Type B pancreatic cell (in vitro differentiated cells): ENCODE measurements at regions not wholly inside any gene's neighbourhood (a gene's known extent, or its start where the extent isn't known, plus 50 kb on each side); places are given as distances from the start of the nearest gene placed in this dataset.

Source experiments
- DNase-seq: peaks from one replicate; pipeline ENCODE4 v3.0.0; 2021; ENCODE audit warnings: mixed read lengths; ENCODE audit not compliant: unreplicated experiment; ENCODE audit errors: extremely low spot score
- H3K27ac Mint-ChIP-seq: 2 replicates; pipeline ENCODE4 v1.8.0; 2021; ENCODE audit warnings: mild to moderate bottlenecking, mixed read lengths
- H3K27me3 Mint-ChIP-seq: 2 replicates; pipeline ENCODE4 v1.8.0; 2021; ENCODE audit warnings: mixed read lengths
- H3K36me3 Mint-ChIP-seq: 2 replicates; pipeline ENCODE4 v1.8.0; 2021; ENCODE audit warnings: mixed read lengths
- H3K4me1 Mint-ChIP-seq: one replicate; pipeline ENCODE4 v1.8.0; 2021; ENCODE audit warnings: mixed read lengths; ENCODE audit not compliant: unreplicated experiment
- H3K4me3 Mint-ChIP-seq: 2 replicates; pipeline ENCODE4 v1.8.0; 2021; ENCODE audit warnings: mild to moderate bottlenecking, mixed read lengths
- H3K9me3 Mint-ChIP-seq: 2 replicates; pipeline ENCODE4 v1.8.0; 2021; ENCODE audit warnings: mixed read lengths
- TF ChIP-seq, protein P1 (sequence below): fragments of 200-600 bp; sonication (generic); conservative IDR thresholded peaks from 2 replicates; pipeline ENCODE4 v1.5.0; 2021; ENCODE audit warnings: antibody characterized with exemption, mild to moderate bottlenecking

DNA sequence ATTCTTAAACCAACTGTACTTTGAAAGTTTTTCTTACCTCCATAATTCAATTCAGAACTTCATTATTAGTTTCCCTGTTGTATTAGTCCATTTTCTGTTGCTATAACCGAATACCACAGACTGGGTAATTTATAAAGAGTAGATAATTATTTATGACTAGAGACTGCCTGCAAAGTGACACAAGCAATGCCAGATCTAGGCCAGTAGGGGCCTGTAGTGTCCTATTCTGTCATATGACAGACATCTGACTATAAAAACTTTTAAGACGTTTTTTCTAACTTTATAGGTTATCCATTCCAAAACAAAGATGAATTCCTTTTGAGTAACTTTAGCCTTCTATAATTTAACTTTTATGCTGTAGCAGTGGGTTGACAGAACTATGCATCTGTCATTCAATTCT, 2783.8 kb downstream of the PCDH9 start:
- Mint-ChIP-seq H3K27me3 (no peaks in the 10 kb centered on the region), H3K9me3 (no peaks in the 10 kb centered on the region), H3K36me3 (no peaks in the 10 kb centered on the region), H3K27ac (no peak overlapping the region), H3K4me3 (no peak overlapping the region), H3K4me1 (no peaks in the 10 kb centered on the region)
- TF ChIP-seq, protein P1, sequence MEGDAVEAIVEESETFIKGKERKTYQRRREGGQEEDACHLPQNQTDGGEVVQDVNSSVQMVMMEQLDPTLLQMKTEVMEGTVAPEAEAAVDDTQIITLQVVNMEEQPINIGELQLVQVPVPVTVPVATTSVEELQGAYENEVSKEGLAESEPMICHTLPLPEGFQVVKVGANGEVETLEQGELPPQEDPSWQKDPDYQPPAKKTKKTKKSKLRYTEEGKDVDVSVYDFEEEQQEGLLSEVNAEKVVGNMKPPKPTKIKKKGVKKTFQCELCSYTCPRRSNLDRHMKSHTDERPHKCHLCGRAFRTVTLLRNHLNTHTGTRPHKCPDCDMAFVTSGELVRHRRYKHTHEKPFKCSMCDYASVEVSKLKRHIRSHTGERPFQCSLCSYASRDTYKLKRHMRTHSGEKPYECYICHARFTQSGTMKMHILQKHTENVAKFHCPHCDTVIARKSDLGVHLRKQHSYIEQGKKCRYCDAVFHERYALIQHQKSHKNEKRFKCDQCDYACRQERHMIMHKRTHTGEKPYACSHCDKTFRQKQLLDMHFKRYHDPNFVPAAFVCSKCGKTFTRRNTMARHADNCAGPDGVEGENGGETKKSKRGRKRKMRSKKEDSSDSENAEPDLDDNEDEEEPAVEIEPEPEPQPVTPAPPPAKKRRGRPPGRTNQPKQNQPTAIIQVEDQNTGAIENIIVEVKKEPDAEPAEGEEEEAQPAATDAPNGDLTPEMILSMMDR, result peak; percentile 70
- DNase-seq, result no peak

DNA sequence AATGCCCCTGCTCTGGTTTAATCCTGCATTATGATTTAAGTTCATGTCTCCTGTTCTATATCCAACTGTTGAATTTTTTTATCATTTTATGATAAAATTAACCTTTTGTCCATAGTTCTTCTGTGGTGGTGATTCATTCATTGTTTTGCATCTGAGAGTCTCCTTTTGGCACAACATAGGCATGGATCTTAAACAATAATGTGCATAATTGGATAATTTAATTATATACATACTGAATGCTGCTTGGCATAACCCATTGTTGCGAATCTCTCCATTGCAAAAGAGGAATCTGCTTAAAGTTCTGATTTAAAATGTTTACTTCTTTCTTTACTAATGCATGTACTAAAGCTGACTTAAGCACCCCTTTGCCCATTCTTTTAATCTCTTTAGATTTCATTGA, 2788.4 kb downstream of the PCDH9 start:
- Mint-ChIP-seq H3K4me1 (no peaks in the 10 kb centered on the region), H3K27ac (no peak overlapping the region), H3K4me3 (no peak overlapping the region), H3K9me3 (no peaks in the 10 kb centered on the region), H3K27me3 (no peaks in the 10 kb centered on the region), H3K36me3 (no peaks in the 10 kb centered on the region)
- DNase-seq, result no peak
- TF ChIP-seq, protein P1, result no peak

DNA sequence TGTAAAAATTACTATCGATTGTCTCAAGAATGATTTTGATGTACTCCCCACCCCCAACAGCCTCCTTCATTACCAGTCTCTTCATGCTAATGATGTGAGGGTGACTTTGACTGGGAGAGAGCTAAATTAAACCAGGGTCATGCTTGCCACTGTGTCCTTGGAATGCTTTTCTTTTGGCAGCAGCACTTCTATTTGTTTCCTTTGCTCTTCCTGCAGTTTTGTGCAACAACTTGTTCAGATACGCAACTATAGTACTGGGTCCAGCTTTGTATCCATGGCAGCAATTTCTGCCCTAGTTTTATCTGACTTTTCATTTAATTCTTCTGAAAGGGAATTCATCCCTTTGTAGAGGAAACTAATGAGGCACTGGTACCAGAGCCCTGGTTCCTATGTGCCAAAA, 2792.1 kb downstream of the PCDH9 start:
- no peak for DNase-seq
- Mint-ChIP-seq H3K27ac (no peak overlapping the region), H3K4me1 (no peaks in the 10 kb centered on the region), H3K9me3 (no peaks in the 10 kb centered on the region), H3K36me3 (no peaks in the 10 kb centered on the region), H3K27me3 (no peaks in the 10 kb centered on the region), H3K4me3 (no peak overlapping the region)
- TF ChIP-seq, protein P1, result no peak

DNA sequence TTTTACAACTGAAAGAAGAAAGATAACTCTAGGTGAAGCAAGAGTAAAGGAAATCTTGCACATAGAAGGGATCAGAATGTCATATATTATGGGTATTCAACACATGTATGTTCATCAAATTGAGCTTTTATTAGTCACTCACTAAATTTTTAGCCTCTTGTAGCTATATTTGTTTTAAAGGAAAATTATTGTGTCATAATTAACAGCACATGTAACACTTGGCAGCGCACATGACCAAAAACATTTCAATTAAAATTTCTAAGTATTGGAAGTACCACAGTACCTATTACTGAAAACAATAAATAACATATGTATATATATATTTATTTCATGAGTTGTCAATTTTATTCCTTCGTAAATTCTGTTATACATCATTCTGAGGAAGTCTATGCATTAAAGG, 2800.4 kb downstream of the PCDH9 start:
- TF ChIP-seq, protein P1, result no peak
- H3K9me3 Mint-ChIP-seq, result no peaks in the 10 kb centered on the region
- no peaks in the 10 kb centered on the region for H3K36me3 Mint-ChIP-seq
- H3K4me3 Mint-ChIP-seq, result no peak overlapping the region
- no peaks in the 10 kb centered on the region for H3K4me1 Mint-ChIP-seq
- no peak for DNase-seq
- no peaks in the 10 kb centered on the region for H3K27me3 Mint-ChIP-seq
- no peak overlapping the region for H3K27ac Mint-ChIP-seq

DNA sequence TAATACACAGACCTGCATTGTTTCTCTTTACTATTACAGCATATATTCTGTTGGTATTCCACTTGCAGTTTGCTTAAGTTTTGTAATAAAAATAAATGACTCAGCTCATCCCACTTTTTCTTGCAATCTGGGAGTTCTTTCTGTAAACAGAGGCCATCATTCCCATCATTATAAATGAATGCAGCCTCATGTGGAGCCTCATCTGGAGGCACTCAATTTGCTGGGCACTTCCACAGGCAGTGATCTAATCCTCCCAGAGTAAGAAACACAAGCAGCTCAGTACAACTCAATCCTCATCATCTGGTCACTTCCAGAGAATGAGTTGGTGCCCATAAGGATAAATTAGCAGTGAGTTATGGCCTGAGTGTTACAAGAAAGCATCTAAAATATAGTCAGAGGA, 2801.9 kb downstream of the PCDH9 start:
- no peak for DNase-seq
- H3K27ac Mint-ChIP-seq, result no peak overlapping the region
- no peaks in the 10 kb centered on the region for H3K9me3 Mint-ChIP-seq
- TF ChIP-seq, protein P1, result no peak
- no peaks in the 10 kb centered on the region for H3K4me1 Mint-ChIP-seq
- no peaks in the 10 kb centered on the region for H3K36me3 Mint-ChIP-seq
- no peaks in the 10 kb centered on the region for H3K27me3 Mint-ChIP-seq
- H3K4me3 Mint-ChIP-seq, result no peak overlapping the region

DNA sequence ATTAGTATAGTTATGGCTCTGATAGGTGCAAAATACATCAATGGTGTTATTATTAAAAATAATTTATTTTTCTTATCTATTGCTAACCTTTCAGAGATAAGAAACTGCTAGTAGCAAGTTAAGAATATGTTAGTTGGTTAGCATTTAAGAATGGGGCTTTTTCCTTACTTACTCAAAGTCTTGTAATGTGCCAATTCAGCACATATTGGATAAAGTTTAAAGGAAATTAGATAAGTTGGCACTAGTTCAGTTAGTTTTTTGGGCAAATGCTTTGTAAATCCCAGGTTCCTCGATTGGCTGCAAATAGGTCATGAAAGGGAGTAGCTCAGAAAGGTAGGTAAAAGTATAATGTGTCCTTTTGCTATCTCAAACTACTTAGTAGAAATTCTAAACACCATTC, 2806.7 kb downstream of the PCDH9 start:
- Mint-ChIP-seq H3K4me1 (no peaks in the 10 kb centered on the region), H3K36me3 (no peaks in the 10 kb centered on the region), H3K9me3 (no peaks in the 10 kb centered on the region), H3K4me3 (no peak overlapping the region), H3K27me3 (no peaks in the 10 kb centered on the region), H3K27ac (no peak overlapping the region)
- TF ChIP-seq, protein P1, result no peak
- no peak for DNase-seq
